T-helper 17 cell (primary cell): ENCODE measurements at regions not wholly inside any gene's neighbourhood (a gene's known extent, or its start where the extent isn't known, plus 50 kb on each side); places are given as distances from the start of the nearest gene placed in this dataset.
"Not testable (repeated sequence)": the region's sequence is repeated elsewhere in the genome, so short reads cannot be mapped to it uniquely, and the experiment has no call there.

Source experiments
- ATAC-seq: fragments of 150-1000 bp; cut with Tn5 transposase; 2 replicates; pipeline ENCODE4 v1.10.0; 2021; ENCODE audit warnings: mild to moderate bottlenecking, moderate library complexity
- DNase-seq, 3 donors: peaks; one replicate each; pipeline versions ENCODE4 v3.0.0 to v3.0.0-alpha.2; 2020 to 2021
- H3K9me3 ChIP-seq: one replicate; pipeline ENCODE4 v1.7.0; 2013; ENCODE audit warnings: low read length, mild to moderate bottlenecking; ENCODE audit not compliant: control insufficient read depth, poor library complexity, severe bottlenecking
- H3K27ac Mint-ChIP-seq: one replicate; pipeline ENCODE4 v1.8.0; 2022; ENCODE audit warnings: mild to moderate bottlenecking, moderate library complexity, mixed read lengths
- H3K27me3 Mint-ChIP-seq: one replicate; pipeline ENCODE4 v1.8.0; 2022; ENCODE audit warnings: mixed read lengths
- H3K36me3 Mint-ChIP-seq: one replicate; pipeline ENCODE4 v1.8.0; 2022; ENCODE audit warnings: low read depth, mixed read lengths
- H3K4me1 Mint-ChIP-seq: one replicate; pipeline ENCODE4 v1.8.0; 2022; ENCODE audit warnings: mild to moderate bottlenecking, mixed read lengths
- H3K4me3 Mint-ChIP-seq: one replicate; pipeline ENCODE4 v1.8.0; 2022; ENCODE audit warnings: mild to moderate bottlenecking, moderate library complexity, mixed read lengths

DNA sequence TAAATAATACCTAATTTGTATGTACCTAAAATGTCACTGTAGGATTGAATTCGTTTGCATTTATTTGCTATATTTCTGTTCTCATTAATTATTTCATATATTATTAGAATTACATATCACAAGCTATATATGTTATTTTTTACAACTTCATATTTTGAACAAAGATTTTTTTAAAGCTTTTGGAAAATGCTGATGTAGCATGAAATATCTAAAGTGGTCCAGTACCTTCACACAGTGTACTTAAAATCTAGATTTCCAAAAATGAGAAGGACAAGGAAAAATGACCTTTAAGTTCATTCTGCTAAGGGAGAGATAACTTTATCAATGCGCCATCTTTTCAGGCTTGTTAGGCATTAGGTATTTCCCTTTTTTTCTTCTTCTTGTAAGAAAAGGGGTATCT, 71.8 kb downstream of the LARP7 start:
- Mint-ChIP-seq H3K27ac (no peak overlapping the region), H3K27me3 (peaks cover 40% of the 10 kb centered on the region), H3K36me3 (peaks cover 11% of the 10 kb centered on the region), H3K4me3 (no peak overlapping the region), H3K4me1 (peaks cover 18% of the 10 kb centered on the region)
- DNase-seq, result no peak
- no peaks in the 10 kb centered on the region for H3K9me3 ChIP-seq
- no peak for ATAC-seq

DNA sequence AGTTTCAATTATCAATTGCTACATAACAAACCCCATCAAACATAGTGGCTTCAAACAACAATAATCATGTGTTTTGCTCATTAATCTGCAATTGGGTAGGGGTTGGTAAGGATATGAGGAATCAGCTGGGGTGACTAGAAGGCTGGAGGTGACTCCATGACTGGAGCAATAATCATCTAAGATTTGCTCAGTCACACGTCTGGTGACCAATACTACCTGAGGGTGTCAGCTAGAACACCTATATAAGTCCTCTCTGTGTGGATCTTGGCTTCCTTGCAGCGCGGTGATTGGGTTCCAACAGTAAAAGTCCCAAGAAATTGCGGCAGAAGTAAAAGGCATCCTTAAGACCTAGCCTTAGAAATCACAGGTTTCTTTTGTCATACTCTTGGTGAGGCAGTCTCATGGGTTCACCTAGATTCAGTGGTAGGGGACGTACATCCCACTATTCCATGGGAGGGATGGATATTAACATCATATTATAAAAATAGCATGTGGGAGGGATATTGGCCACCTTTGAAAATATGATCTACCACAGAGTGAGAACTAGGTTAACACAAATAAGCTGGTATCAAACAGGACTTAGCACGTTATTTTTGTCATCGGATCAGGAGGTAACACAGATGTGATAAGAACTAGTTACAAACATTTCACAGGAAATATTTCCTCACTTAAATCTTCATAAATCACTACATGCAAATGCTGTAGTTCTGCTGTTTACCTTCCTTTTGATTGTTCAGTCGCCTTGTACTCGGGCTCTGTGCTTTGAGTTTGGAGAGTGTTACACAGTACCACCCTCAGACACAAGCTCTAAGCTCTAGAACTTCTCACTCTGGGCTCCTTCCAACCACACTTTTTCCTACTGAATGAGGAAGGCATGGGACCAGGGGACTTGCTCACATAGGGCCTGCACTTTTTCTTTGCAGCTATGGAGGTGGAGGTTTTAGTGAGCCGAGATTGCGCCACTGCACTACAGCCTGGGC, 78.3 kb downstream of the LARP7 start:
- Mint-ChIP-seq H3K4me1 (no peaks in the 10 kb centered on the region), H3K27ac (no peak overlapping the region), H3K4me3 (no peak overlapping the region), H3K27me3 (peaks cover 15% of the 10 kb centered on the region), H3K36me3 (peaks cover 2% of the 10 kb centered on the region)
- no peaks in the 10 kb centered on the region for H3K9me3 ChIP-seq
- DNase-seq, result no peak
- ATAC-seq, result no peak

DNA sequence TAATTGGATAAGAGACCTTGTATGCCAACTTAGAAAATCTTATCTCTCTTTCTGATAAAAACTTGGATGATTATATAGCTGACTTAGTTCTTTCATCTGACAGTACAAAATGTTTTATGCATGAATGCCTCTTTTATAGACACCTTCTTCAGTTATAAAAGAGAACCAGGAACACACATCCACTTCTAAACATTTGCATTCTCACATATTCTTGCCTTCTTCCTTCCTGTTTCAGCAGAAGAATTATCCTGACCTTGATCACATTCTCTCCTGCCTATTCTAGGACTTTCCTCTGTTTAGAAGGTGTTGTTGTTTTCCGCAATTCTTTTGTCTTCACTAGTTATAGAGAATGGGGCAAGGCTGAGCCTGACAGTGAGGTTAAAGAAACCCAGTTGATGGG, 80.9 kb downstream of the LARP7 start:
- H3K9me3 ChIP-seq, result no peaks in the 10 kb centered on the region
- ATAC-seq (no peak), DNase-seq (no peak)
- H3K4me1 Mint-ChIP-seq, result no peaks in the 10 kb centered on the region
- H3K27ac Mint-ChIP-seq, result no peak overlapping the region
- peaks cover 2% of the 10 kb centered on the region for H3K36me3 Mint-ChIP-seq
- peaks cover 28% of the 10 kb centered on the region for H3K27me3 Mint-ChIP-seq
- H3K4me3 Mint-ChIP-seq, result no peak overlapping the region

DNA sequence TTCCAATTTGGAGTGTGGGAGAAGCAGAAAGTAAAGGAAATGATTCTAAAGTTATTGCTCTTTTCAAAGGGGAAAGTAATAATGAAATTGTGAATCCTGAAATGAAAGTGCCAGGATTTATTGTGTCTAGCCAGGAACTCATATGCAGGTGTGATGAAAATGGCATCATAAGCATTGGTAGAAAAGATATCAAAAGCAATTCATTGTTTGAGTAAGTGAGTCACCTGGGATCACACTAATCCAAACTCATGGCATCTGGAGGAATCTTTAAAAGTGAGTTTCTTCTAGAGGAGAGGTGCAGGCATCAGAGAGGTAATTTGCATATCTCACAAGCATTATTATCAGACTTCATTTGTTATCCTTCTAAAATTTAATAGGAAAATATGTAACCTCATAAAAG, 84.7 kb downstream of the LARP7 start:
- Mint-ChIP-seq H3K27ac (no peak overlapping the region), H3K27me3 (peaks cover 26% of the 10 kb centered on the region), H3K4me3 (no peak overlapping the region), H3K36me3 (no peaks in the 10 kb centered on the region), H3K4me1 (no peaks in the 10 kb centered on the region)
- DNase-seq, result no peak
- ATAC-seq, result no peak
- no peaks in the 10 kb centered on the region for H3K9me3 ChIP-seq

DNA sequence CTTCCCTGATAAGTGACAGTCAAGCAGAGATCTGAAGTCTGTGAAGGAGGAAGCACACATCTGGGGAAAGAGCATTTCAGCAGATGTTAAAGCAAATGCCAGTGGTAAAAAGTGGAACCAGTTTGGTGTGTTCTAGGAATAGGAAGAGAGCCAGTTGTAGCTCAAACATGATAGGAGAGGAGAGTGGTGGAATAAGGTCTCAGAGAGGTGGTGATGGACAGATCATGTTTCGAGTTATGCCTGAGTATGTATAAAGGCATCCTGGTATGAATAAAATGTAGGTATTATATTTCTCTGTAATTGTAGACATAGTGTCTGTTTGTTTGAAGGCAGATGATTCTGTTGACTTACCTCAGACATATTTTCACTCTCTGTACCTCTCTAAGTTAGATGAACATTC, 89.1 kb downstream of the LARP7 start:
- Mint-ChIP-seq H3K36me3 (no peaks in the 10 kb centered on the region), H3K27ac (no peak overlapping the region), H3K4me3 (no peak overlapping the region), H3K4me1 (no peaks in the 10 kb centered on the region), H3K27me3 (peaks cover 16% of the 10 kb centered on the region)
- DNase-seq (no peak), ATAC-seq (no peak)
- no peaks in the 10 kb centered on the region for H3K9me3 ChIP-seq

DNA sequence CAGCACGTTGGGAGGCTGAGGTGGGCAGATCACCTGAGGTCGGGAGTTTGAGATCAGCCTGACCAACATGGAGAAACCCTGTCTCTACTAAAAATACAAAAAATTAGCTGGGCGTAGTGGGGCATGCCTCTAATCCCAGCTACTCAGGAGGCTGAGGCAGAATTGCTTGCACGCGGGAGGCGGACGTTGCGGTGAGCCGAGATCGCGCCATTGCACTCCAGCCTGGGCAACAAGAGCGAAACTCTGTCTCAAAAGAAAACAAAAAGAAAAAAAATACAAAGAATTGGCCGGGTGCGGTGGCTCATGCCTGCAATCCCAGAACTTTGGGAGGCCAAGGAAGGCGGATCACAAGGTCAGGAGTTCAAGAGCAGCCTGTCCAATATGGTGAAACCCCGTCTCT, 90.8 kb downstream of the LARP7 start:
- not testable (repeated sequence) for H3K4me1 Mint-ChIP-seq, H3K27ac Mint-ChIP-seq, H3K4me3 Mint-ChIP-seq

DNA sequence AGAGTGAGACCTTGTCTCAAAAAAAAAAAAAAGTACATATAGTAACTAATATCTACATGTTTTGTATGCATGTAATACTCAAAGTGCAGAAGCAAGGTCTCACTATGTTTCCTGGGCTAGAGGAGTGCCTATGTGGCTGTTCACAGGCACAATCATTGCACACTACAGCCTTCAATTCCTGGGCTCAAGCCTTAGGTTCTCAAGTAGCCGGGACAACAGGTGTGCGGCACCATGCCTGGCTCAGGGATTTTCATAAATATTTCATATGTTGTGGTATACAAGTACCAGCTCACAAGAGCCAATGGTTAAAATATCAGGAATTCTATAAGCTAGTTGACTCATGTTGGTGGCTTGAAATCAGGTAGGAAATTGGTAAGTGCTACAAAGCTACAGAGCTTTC, 94.8 kb downstream of the LARP7 start:
- H3K27me3 Mint-ChIP-seq, result no peaks in the 10 kb centered on the region
- peaks cover 3% of the 10 kb centered on the region for H3K4me1 Mint-ChIP-seq
- ATAC-seq (no peak), DNase-seq (no peak)
- no peak overlapping the region for H3K4me3 Mint-ChIP-seq
- H3K36me3 Mint-ChIP-seq, result no peaks in the 10 kb centered on the region
- H3K27ac Mint-ChIP-seq, result no peak overlapping the region
- no peaks in the 10 kb centered on the region for H3K9me3 ChIP-seq

More for the DNA sequence above, 90.8 kb downstream of the LARP7 start:
- H3K36me3 Mint-ChIP-seq, H3K9me3 ChIP-seq, DNase-seq, H3K27me3 Mint-ChIP-seq, ATAC-seq: not testable (repeated sequence)

DNA sequence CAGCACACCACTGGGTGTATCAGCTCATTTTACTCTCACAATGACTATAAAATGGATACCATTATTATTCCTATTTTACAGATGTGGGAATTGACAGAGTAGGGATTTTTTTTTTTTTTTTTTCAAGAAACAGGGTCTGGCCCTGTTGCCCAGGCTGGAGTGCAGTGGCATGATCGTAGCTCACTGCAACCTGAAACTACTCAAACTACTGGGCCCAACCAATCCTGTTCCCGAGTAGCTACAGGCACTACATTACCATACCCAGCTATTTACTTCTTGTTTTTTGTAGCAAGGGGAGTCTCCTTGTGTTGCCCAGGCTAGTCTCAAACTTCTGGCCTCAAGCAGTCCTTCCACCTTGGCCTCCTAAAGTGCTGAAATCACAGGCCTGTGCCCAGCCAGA, 95.2 kb downstream of the LARP7 start:
- no peak for DNase-seq
- no peak overlapping the region for H3K4me3 Mint-ChIP-seq
- H3K9me3 ChIP-seq, result no peaks in the 10 kb centered on the region
- H3K36me3 Mint-ChIP-seq, result no peaks in the 10 kb centered on the region
- peaks cover 3% of the 10 kb centered on the region for H3K4me1 Mint-ChIP-seq
- H3K27ac Mint-ChIP-seq, result no peak overlapping the region
- no peak for ATAC-seq
- H3K27me3 Mint-ChIP-seq, result no peaks in the 10 kb centered on the region

DNA sequence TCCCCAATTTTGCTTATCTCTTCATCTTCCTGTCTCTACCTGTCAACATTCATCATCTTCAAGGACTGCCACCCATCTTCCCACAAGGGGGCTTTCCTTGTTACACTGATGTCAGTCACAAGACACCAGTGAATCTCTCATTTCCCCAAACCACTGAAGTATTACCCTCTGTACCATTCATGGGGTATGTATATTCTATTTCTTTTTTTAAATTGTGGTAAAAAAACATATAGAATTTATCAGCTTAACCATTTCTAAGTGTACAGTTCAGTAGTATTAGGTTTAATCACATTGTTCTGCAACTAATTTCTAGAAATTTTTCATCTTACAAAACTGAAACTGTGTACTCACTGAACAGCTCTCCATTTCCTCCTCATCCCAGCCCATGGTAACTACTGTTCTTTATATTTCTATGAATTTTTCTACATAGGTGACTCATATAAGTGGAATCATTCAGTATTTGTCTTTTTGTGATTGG, 98.6 kb downstream of the LARP7 start:
- no peaks in the 10 kb centered on the region for H3K36me3 Mint-ChIP-seq
- H3K4me3 Mint-ChIP-seq, result no peak overlapping the region
- no peaks in the 10 kb centered on the region for H3K9me3 ChIP-seq
- ATAC-seq (peak; percentile 33), DNase-seq (no peak)
- no peak overlapping the region for H3K27ac Mint-ChIP-seq
- no peaks in the 10 kb centered on the region for H3K27me3 Mint-ChIP-seq
- peaks cover 3% of the 10 kb centered on the region for H3K4me1 Mint-ChIP-seq

DNA sequence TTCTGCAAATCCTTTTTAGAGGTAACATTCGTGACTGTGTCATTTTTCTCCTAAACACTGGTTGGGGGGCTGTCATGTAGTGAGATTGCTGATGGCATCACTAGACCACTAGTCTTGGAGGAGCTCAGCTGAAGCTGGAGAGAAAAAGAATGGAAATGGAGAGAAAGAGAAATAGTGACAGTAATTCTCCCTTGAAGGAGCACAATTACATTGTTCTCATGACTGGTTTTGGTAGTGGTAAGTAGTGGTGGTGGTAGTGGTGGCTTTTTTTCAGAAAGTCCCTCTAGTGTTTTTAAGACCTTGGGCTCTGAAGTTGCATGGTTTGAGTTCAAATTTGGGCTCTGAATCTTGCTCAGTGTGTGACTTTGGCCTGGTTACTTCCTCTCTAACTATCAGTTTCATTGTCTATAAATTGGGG, 99.8 kb downstream of the LARP7 start:
- H3K9me3 ChIP-seq, result no peaks in the 10 kb centered on the region
- peaks cover 3% of the 10 kb centered on the region for H3K4me1 Mint-ChIP-seq
- ATAC-seq (no peak), DNase-seq (no peak)
- H3K27me3 Mint-ChIP-seq, result no peaks in the 10 kb centered on the region
- no peak overlapping the region for H3K27ac Mint-ChIP-seq
- H3K4me3 Mint-ChIP-seq, result no peak overlapping the region
- no peaks in the 10 kb centered on the region for H3K36me3 Mint-ChIP-seq

DNA sequence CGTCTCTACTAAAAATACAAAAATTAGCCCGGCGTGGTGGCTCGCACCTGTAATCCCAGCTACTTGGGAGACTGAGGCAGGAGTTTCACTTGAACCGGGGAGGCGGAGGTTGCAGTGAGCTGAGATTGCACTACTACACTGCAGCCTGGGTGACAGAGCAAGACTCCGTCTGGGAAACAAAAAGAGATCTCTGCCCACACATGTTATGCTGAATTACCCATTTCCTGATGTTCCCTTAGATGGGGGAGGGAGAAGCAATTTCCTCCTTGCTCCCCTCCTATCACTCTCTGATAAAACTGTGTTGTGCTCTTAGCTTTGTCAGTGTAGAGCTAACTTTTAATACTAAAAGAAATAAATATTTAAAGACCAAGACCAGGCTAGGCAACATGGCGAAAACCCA, 102.5 kb downstream of the LARP7 start:
- H3K36me3 Mint-ChIP-seq, result no peaks in the 10 kb centered on the region
- ATAC-seq (no peak), DNase-seq (no peak)
- H3K4me1 Mint-ChIP-seq, result peaks cover 5% of the 10 kb centered on the region
- H3K9me3 ChIP-seq, result no peaks in the 10 kb centered on the region
- H3K4me3 Mint-ChIP-seq, result no peak overlapping the region
- H3K27ac Mint-ChIP-seq, result no peak overlapping the region
- no peaks in the 10 kb centered on the region for H3K27me3 Mint-ChIP-seq

DNA sequence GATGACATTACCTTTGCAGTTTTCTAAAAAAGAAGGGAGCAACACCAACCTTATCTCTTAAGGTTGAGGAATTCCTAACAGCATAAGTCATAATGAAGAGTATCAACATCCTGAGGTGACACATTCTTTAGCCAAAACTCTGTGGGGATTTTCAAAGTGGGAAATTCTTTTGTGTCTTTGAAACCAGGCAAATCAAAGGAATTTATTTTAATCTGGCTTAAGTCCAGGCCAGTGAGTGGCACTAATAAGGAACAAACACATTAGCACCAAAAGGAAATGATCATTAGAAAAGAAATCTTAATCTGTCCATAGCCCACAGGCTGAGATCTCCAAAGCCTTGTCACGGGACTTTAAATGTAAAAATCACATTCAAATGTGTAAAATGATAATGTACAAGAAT, 110.1 kb downstream of the LARP7 start:
- no peak for ATAC-seq

DNA sequence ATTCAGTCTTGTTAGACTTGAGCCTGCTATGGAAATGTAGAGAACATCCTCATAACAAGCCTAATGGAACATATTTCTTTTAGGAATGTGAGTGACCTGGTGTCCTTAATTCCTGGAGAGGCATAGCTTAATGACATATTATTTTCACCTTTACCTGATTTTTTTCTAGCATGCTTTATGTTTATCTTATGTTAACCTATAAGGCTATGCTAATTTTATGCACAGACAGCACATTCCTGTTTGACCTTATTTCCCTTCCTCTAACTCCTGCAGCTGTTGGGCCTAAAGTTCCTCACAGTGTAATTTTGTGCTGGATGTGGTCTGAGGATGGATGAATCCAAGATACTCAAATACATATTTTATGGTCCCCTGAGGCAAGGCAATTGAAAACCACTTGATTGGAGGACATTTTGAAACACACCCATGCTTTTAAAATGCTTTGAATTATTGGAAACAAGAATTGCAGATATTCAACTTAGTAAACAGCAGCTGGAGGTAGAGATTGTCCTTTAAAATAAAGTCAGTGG, 111.5 kb downstream of the LARP7 start:
- DNase-seq (no peak), ATAC-seq (no peak)
- H3K4me3 Mint-ChIP-seq, result no peak overlapping the region
- peaks cover 2% of the 10 kb centered on the region for H3K4me1 Mint-ChIP-seq
- H3K9me3 ChIP-seq, result no peaks in the 10 kb centered on the region
- peaks cover 3% of the 10 kb centered on the region for H3K36me3 Mint-ChIP-seq
- H3K27ac Mint-ChIP-seq, result no peak overlapping the region
- peaks cover 23% of the 10 kb centered on the region for H3K27me3 Mint-ChIP-seq

More for the DNA sequence above, 110.1 kb downstream of the LARP7 start:
- Mint-ChIP-seq H3K4me1 (peaks cover 5% of the 10 kb centered on the region), H3K36me3 (peaks cover 3% of the 10 kb centered on the region), H3K27ac (no peak overlapping the region), H3K27me3 (peaks cover 11% of the 10 kb centered on the region), H3K4me3 (no peak overlapping the region)
- no peak for DNase-seq
- no peaks in the 10 kb centered on the region for H3K9me3 ChIP-seq

DNA sequence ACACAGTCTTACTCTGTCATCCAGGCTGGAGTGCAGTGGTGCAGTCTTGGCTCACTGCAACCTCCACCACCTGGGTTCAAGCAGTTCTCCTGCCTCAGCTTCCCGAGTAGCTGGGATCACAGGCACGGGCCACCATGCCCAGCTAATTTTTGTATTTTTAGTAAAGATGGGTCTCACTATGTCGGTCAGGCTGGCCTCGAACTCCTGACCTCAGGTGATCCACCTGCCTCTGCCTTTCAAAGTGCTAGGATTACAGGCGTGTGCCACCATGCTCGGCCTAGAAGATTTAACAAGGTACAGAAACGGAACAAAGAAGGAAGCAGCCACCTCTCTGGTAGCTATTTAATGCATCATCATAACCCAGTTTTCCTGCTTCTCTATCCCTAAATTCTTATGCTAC, 113.8 kb downstream of the LARP7 start:
- peaks cover 23% of the 10 kb centered on the region for H3K27me3 Mint-ChIP-seq
- not testable (repeated sequence) for DNase-seq, H3K36me3 Mint-ChIP-seq, H3K27ac Mint-ChIP-seq, H3K4me1 Mint-ChIP-seq, ATAC-seq, H3K4me3 Mint-ChIP-seq, H3K9me3 ChIP-seq
